HG02571 (cell line): ENCODE measurements at regions not wholly inside any gene's neighbourhood (a gene's known extent, or its start where the extent isn't known, plus 50 kb on each side); places are given as distances from the start of the nearest gene placed in this dataset.
A peak's percentile ranks its signal among the peaks of the same experiment; 100 is the strongest.
"Not testable (repeated sequence)": the region's sequence is repeated elsewhere in the genome, so short reads cannot be mapped to it uniquely, and the experiment has no call there.

Experiments used
- ATAC-seq: cut with Tn5 transposase; IDR thresholded peaks from one replicate; pipeline ENCODE4 v1.9.1; 2021; ENCODE audit warnings: mild to moderate bottlenecking, moderate library complexity; ENCODE audit not compliant: unreplicated experiment

- ATAC-seq = not testable (repeated sequence)
Observed at GRCh38 chr3:104043001-104043543, 1323.6 kb upstream of the ALCAM start.

GRCh38 chr3:104044002-104044401 is 1322.7 kb upstream of the ALCAM start:
- no peak for ATAC-seq

DNA sequence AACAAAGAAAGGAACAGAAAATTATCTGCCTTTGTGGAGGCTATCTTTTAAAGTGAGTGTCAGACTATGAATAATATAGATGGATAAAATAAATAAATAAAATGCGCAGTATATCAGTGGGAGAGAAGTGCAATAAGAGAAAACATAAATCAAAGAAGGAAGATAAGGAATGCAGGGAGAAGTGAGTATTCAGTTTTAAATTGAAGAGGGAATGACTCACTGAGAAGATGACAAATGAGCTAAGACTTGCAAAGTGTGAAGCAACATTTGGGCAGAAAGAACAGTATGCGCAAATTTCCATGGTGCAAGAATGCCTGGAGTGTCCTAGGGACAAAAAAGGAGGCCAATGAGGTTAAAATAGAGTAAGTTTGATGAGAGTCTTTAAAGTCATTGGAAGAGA is 1300.1 kb upstream of the ALCAM start:
- no peak for ATAC-seq

- ATAC-seq = no peak
Observed at GRCh38 chr3:104069114-104069513, 1297.6 kb upstream of the ALCAM start.

DNA sequence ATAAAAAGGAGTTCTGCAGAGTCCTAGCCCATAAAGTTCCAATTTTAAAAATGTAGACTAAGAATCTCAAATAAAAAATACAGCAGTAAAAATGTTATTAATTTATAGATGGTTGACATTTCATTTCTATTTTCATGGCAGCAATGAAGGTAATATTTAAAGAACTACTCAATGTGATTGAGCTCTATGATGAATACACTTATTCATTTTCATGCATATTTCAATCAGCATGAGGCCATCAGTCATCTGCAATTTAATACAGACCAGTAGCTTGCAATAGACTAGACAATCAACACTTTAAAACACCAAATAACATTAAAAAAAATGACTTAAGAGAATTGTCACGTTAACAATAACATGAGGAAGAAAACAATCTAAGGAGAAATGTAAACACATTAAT is 1295.8 kb upstream of the ALCAM start:
- ATAC-seq = no peak

DNA sequence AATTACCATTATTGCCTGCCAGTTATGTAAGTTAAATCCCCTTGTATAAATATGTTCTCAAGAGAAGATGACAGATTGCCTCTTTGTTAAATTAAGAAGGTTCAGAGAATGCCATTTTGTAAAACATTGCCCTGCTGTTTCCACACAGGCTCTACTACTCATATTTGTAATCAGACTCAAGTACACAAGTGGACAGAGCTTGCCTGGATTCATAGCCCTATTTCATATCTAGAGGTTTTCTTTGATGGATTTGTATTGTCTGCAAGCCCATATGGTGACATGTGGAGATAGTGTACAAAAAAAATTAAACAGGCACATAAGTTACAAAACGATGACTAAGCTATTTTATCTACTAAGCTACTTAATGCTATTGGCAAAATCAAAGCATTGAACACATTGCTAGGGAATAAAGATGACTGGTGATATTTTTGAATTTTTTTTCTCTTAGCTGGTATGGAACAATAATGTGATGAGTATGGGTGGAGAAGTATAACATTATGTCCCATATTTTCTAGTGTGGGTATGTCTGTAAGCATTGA is 1286.6 kb upstream of the ALCAM start:
- ATAC-seq = no peak

- no peak for ATAC-seq
Observed at GRCh38 chr3:104088738-104089137, 1278.0 kb upstream of the ALCAM start.

- not testable (repeated sequence) for ATAC-seq
Observed at GRCh38 chr3:104089987-104090386, 1276.7 kb upstream of the ALCAM start.

DNA sequence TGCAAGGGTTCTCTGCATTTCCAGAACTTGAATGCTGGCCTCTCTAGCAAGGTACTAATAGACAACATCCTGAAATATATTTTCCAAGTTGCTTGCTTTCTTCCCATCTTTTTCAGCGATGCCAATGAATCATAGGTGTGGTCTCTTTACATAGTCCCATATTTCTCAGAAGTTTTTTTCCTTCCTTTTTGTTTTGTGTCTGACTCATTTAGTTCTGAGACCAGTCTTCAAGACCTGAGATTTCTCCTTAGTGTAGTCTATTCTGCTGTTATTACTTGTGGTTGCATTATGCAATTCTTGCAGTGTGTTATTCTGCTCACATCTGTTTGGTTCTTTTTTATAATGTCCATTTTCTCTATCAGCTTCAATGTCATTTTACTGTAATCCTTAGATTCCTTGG is 1265.0 kb upstream of the ALCAM start:
- ATAC-seq = no peak

GRCh38 chr3:104102386-104102785 is 1264.3 kb upstream of the ALCAM start:
- ATAC-seq = peak; percentile 89

DNA sequence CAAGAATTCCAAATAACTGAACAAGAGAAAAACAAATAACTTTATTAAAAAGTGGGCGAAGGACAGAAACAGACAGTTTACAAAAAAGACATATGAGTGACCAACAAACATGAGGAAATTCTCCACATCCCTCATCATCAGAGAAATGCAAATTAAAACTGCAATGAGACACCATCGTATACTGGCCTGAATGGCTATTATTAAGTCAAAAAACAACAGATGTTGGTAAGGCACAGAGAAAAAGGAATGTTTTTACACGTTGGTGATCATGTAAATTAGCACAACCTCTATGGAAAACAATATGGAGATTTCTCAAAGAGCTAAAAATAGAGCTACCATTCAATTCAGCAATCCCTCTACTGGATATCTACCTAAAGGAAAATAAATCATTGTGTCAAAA is 1260.4 kb upstream of the ALCAM start:
- no peak for ATAC-seq

GRCh38 chr3:104108522-104108921 is 1258.2 kb upstream of the ALCAM start:
- ATAC-seq = no peak

DNA sequence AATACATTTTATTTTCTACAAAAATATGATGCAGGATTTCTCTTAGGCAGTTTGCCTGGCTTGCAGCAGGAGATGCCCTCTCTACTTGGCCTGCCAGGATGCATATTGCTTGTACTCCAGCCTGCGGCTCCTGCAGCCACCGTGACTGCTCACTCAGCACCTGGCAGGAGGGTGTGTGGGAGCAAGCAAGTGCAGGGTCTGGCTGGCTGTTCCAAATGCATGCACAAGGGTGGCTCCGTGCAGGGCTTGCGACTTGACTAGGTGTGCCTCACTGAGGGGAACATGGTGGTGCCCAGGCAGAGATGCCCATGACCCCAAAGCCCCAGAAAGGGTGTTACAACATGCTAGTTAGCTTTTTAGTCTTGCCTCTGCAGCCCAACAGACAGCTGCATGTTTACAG is 1240.2 kb upstream of the ALCAM start:
- ATAC-seq = no peak

GRCh38 chr3:104126864-104127553 is 1239.7 kb upstream of the ALCAM start:
- no peak for ATAC-seq

- ATAC-seq = no peak
Observed at GRCh38 chr3:104127830-104128229, 1238.9 kb upstream of the ALCAM start.

- no peak for ATAC-seq
Observed at GRCh38 chr3:104132566-104133403, 1233.9 kb upstream of the ALCAM start.

DNA sequence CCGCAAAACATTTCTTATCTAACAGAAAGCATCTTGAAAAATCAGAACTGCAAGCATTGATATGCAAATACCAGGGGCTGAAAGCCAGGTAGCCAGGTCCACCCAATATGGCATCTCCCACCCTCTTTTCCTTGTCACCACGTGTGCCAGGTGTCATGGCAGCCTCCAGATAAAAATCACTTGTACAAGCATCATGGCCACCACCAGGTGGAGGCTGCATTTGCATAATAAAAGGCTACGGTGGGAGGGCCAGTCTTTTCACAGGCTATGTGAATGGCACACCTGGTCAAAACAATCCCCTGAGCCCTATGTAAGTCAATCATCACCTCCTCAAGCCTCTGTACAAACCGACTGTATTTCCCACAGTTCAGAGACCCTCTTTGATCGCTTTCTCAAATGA is 1233.1 kb upstream of the ALCAM start:
- ATAC-seq = no peak

GRCh38 chr3:104137116-104137515 is 1229.6 kb upstream of the ALCAM start:
- ATAC-seq = no peak

GRCh38 chr3:104145164-104145563 is 1221.5 kb upstream of the ALCAM start:
- no peak for ATAC-seq

GRCh38 chr3:104149154-104149553 is 1217.6 kb upstream of the ALCAM start:
- no peak for ATAC-seq

DNA sequence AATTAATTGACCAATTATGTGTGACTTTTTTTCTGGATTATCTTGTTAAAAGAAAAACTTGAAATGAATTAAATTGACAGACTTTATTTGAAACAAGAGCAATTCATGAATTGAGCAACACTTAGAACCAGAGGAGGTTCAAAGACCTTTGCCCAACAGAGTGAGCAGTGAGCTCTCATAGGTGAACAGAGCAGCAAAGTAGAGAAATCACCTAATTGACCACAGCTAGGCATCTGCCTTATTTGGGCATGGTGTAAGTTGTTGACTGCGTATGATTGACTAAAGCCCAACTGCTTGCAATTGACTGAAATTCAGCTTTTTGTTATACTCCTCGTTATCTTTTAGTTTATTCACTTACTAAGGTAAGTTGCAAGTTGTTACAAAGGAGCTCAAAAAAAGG is 1216.0 kb upstream of the ALCAM start:
- no peak for ATAC-seq

GRCh38 chr3:104154896-104155295 is 1211.8 kb upstream of the ALCAM start:
- no peak for ATAC-seq
